Esophagus squamous epithelium (tissue), 4 donors: ENCODE measurements at regions not wholly inside any gene's neighbourhood (a gene's known extent, or its start where the extent isn't known, plus 50 kb on each side); places are given as distances from the start of the nearest gene placed in this dataset.

ENCODE experiments used
- POLR2A ChIP-seq, 4 donors: fragments of 450-650 bp; IDR thresholded peaks; one replicate each; pipeline ENCODE4 v1.6.1; 2017; ENCODE audit warnings: antibody characterized with exemption in 4 of 4, mild to moderate bottlenecking in 4 of 4, moderate library complexity in 3 of 4
- TF ChIP-seq, protein P1 (sequence below), 6 experiments: fragments of 450-650 bp in 4 of 6; fragments of 200-600 bp in 2 of 6; sonication (generic) in 2 of 6; IDR thresholded peaks; one replicate each; pipeline ENCODE4 v1.5.1; 2016 to 2019; ENCODE audit warnings: antibody characterized with exemption in 6 of 6, mild to moderate bottlenecking in 4 of 6, moderate library complexity in 4 of 6

DNA sequence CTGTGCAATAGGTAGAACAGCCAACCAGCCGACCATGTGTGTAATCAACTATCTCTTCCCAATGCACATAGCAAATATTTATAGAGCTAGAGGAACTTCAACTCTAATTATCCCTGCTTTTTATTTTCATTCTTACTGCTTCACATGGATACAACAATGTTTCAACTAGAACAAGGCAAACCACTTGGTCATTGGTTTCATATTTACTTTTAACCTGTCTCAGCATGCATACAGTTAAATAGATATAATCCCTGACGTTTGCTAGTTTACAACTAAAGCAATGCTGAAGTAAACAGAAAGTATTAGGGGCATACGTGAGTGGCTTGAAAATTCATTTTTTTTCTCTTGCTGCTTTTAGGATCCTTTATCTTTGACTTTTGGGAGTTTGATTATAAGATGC lies 318.5 kb upstream of the MAP3K7 start:
- TF ChIP-seq, protein P1, sequence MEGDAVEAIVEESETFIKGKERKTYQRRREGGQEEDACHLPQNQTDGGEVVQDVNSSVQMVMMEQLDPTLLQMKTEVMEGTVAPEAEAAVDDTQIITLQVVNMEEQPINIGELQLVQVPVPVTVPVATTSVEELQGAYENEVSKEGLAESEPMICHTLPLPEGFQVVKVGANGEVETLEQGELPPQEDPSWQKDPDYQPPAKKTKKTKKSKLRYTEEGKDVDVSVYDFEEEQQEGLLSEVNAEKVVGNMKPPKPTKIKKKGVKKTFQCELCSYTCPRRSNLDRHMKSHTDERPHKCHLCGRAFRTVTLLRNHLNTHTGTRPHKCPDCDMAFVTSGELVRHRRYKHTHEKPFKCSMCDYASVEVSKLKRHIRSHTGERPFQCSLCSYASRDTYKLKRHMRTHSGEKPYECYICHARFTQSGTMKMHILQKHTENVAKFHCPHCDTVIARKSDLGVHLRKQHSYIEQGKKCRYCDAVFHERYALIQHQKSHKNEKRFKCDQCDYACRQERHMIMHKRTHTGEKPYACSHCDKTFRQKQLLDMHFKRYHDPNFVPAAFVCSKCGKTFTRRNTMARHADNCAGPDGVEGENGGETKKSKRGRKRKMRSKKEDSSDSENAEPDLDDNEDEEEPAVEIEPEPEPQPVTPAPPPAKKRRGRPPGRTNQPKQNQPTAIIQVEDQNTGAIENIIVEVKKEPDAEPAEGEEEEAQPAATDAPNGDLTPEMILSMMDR (IDR thresholded peaks at IDR 0.05) = no peak
- TF ChIP-seq POLR2A (IDR thresholded peaks at IDR 0.05) = no peak
